Esophagus squamous epithelium (tissue), 5 donors: ENCODE measurements at regions not wholly inside any gene's neighbourhood (a gene's known extent, or its start where the extent isn't known, plus 50 kb on each side); places are given as distances from the start of the nearest gene placed in this dataset.

Source experiments
- DNase-seq: peaks from one replicate; lab custom pipeline; 2025; lab: John Stamatoyannopoulos, UW
- H3K27ac ChIP-seq, 4 donors: fragments of 200-600 bp; sonication (generic); one replicate each; pipeline ENCODE4 v1.5.1; 2016 to 2019; ENCODE audit warnings: mild to moderate bottlenecking in 1 of 4
- H3K27me3 ChIP-seq, 4 donors: fragments of 200-600 bp; sonication (generic); 1 replicate in 3 of 4; 2 replicates in 1 of 4; pipeline versions ENCODE4 v1.5.1 to v1.6.0; 2017 to 2021; ENCODE audit warnings: antibody characterized with exemption in 1 of 4
- H3K36me3 ChIP-seq, 3 donors: fragments of 200-600 bp; sonication (generic); one replicate each; pipeline ENCODE4 v1.5.1; 2016 to 2019
- H3K4me1 ChIP-seq, 3 donors: fragments of 200-600 bp; sonication (generic); one replicate each; pipeline ENCODE4 v1.5.1; 2017 to 2019
- H3K4me3 ChIP-seq, 4 donors: fragments of 200-600 bp; sonication (generic); 1 replicate in 3 of 4; 2 replicates in 1 of 4; pipeline ENCODE4 v1.5.1; 2016 to 2019; ENCODE audit warnings: mild to moderate bottlenecking in 2 of 4, moderate library complexity in 1 of 4
- H3K9me3 ChIP-seq, 3 donors: fragments of 200-600 bp; sonication (generic); one replicate each; pipeline ENCODE4 v1.5.1; 2016 to 2019
- CTCF ChIP-seq, 6 experiments: fragments of 450-650 bp in 4 of 6; fragments of 200-600 bp in 2 of 6; sonication (generic) in 2 of 6; IDR thresholded peaks; one replicate each; pipeline ENCODE4 v1.5.1; 2016 to 2019; ENCODE audit warnings: antibody characterized with exemption in 6 of 6, mild to moderate bottlenecking in 4 of 6, moderate library complexity in 4 of 6
- POLR2A ChIP-seq, 4 donors: fragments of 450-650 bp; IDR thresholded peaks; one replicate each; pipeline ENCODE4 v1.6.1; 2017; ENCODE audit warnings: antibody characterized with exemption in 4 of 4, mild to moderate bottlenecking in 4 of 4, moderate library complexity in 3 of 4
- WGBS, 2 donors: methylation state at CpG; one replicate each; pipeline ENCODE4 v1.1.5; 2018; 5-methylcytosine and 5-hydroxymethylcytosine counted together
- intact Hi-C: fragments of 100-400 bp; cut with DNase I; formaldehyde crosslinking; loops from one replicate; pipeline ENCODE4 v1.15.0; 2022
- donor health status: DM: yes; HTN: yes; CAD: no.

- Histone ChIP-seq H3K36me3 (no peaks in the 10 kb centered on the region), H3K4me3 (no peak overlapping the region), H3K27me3 (peaks cover 0 to 4% (median 0%) of the 10 kb centered on the region in 4 donors), H3K27ac (no peak overlapping the region), H3K9me3 (no peaks in the 10 kb centered on the region), H3K4me1 (no peaks in the 10 kb centered on the region)
- TF ChIP-seq CTCF (IDR thresholded peaks at IDR 0.05) (no peak), POLR2A (IDR thresholded peaks at IDR 0.05) (no peak)
- DNase-seq: no peak
- intact Hi-C loops: no loop called here
- WGBS, 2 donors: 85 to 91% methylated on average over 5 to 6 of the region's 9 CpGs
Observed at GRCh38 chr18:47520263-47520662, 268.8 kb upstream of the SKOR2 start.

DNA sequence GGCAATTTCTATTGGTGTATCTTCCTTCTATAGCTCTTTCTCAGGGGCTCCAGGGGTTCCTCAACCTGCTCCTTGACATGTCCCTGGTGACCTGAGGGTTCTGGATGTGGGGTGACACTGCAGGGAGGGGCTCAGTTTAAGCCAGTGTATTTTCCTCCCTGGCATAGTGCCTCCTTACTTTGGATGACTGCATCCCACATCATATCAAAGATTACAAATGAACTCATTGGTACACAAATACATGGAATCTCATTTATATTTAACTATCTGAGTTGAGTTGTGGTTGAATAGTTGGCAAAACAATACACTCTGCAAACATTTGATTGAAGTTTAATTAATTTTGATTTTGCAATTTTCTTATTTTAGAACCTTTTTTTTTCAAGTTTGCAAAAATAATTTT lies 268.2 kb upstream of the SKOR2 start:
- intact Hi-C loops: no loop called here
- Histone ChIP-seq H3K4me1 (no peaks in the 10 kb centered on the region), H3K27me3 (peaks cover 0 to 4% (median 0%) of the 10 kb centered on the region in 4 donors), H3K4me3 (no peak overlapping the region), H3K36me3 (no peaks in the 10 kb centered on the region), H3K9me3 (no peaks in the 10 kb centered on the region), H3K27ac (no peak overlapping the region)
- DNase-seq: no peak
- TF ChIP-seq CTCF (IDR thresholded peaks at IDR 0.05): no peak
- no peak for TF ChIP-seq POLR2A (IDR thresholded peaks at IDR 0.05)

DNA sequence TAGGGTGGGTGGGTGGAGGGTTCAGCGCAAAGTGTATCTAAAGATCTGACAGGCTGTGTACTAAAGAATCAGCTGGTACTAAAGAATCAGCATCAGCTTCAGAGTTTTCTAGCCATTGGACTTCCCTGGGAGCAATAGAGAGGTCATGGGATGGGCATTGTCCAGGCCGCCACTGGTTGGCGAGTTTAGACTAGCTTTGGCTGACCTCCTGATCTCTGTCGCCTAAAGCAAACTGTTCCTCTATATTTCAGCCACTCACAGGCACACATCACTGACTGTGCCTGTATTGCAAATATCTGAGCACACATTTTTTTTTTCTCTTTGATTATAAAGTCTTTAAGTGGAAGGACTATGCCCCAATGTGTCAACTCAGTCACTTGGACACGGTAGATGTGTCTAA lies 267.8 kb upstream of the SKOR2 start:
- 59 to 61% methylated on average over 5 of the region's 5 CpGs for WGBS, 2 donors
- intact Hi-C loops: no loop called here
- no peak for DNase-seq
- Histone ChIP-seq H3K4me3 (no peak overlapping the region), H3K9me3 (no peaks in the 10 kb centered on the region), H3K27ac (no peak overlapping the region), H3K36me3 (no peaks in the 10 kb centered on the region), H3K27me3 (peaks cover 0 to 4% (median 0%) of the 10 kb centered on the region in 4 donors), H3K4me1 (no peaks in the 10 kb centered on the region)
- TF ChIP-seq CTCF (IDR thresholded peaks at IDR 0.05) (no peak), POLR2A (IDR thresholded peaks at IDR 0.05) (no peak)

GRCh38 chr18:47513614-47514013 lies 262.2 kb upstream of the SKOR2 start:
- intact Hi-C loops: no loop called here
- 60 to 64% methylated on average over 3 of the region's 3 CpGs for WGBS, 2 donors
- Histone ChIP-seq H3K4me3 (no peak overlapping the region), H3K9me3 (no peaks in the 10 kb centered on the region), H3K36me3 (no peaks in the 10 kb centered on the region), H3K27me3 (no peaks in the 10 kb centered on the region), H3K27ac (no peak overlapping the region), H3K4me1 (no peaks in the 10 kb centered on the region)
- TF ChIP-seq POLR2A (IDR thresholded peaks at IDR 0.05) (no peak), CTCF (IDR thresholded peaks at IDR 0.05) (no peak)
- no peak for DNase-seq

DNA sequence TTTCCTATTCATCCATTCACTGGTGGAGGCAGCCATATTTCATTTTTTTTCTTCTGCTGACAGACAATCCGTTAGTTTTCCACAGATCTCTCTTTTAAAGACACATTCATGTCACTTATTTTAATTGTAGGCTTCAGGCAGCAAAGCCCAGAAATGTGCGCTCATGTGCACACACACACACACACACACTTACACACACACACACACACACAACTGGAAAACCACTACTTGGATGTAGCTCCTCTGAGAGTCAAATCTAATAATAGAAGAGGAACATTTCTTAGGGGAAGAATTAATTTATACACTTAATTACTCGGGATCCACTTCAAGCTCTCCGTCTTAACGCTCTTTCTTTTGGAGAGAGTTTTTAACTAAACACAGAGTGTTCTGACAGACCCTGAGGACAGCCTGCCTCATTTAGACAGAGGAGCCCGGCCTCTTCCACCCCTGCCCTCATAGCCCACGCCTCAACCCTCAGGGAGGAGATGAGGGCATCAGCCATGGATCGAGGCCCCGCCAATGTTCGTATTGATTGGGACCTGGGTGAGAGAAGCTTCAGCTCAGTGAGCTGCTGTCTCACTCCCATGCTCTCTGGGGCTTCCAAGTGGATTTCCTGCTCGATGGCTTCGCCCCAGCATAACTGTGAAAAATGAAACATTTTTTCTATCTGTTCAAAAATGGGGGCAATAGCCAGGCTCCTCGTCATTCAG lies 261.4 kb upstream of the SKOR2 start:
- Histone ChIP-seq H3K4me3 (no peak overlapping the region), H3K27me3 (no peaks in the 10 kb centered on the region), H3K27ac (no peak overlapping the region), H3K36me3 (no peaks in the 10 kb centered on the region), H3K4me1 (no peaks in the 10 kb centered on the region), H3K9me3 (no peaks in the 10 kb centered on the region)
- no peak for DNase-seq
- no peak for TF ChIP-seq CTCF (IDR thresholded peaks at IDR 0.05)
- intact Hi-C loops: no loop called here
- 75 to 76% methylated on average over 11 to 13 of the region's 13 CpGs for WGBS, 2 donors
